Activated CD4-positive, alpha-beta T cell treated with anti-CD3 and anti-CD28 coated beads, Interleukin-2, amount 50 U/mL, for 48 hours (primary cell): ENCODE measurements at regions not wholly inside any gene's neighbourhood (a gene's known extent, or its start where the extent isn't known, plus 50 kb on each side); places are given as distances from the start of the nearest gene placed in this dataset.

ENCODE experiments used
- DNase-seq, 2 experiments: peaks; one replicate each; pipeline ENCODE4 v3.0.0-alpha.2; 2020

GRCh38 chr12:88985011-88985410 lies 367.3 kb downstream of the DUSP6 start:
- no peak for DNase-seq

- DNase-seq = no peak
These were observed 369.6 kb downstream of the DUSP6 start for GRCh38 chr12:88982694-88983093.

- no peak for DNase-seq
These were observed 375.2 kb downstream of the DUSP6 start for GRCh38 chr12:88977115-88977514.

GRCh38 chr12:88973998-88974397 lies 378.3 kb downstream of the DUSP6 start:
- DNase-seq = no peak

GRCh38 chr12:88970740-88971139 lies 381.6 kb downstream of the DUSP6 start:
- DNase-seq = no peak

- DNase-seq = no peak
These were observed 383.2 kb downstream of the DUSP6 start for GRCh38 chr12:88969127-88969526.

- no peak for DNase-seq
These were observed 380.1 kb upstream of the KITLG start for GRCh38 chr12:88960213-88960878.

GRCh38 chr12:88958946-88959345 lies 378.7 kb upstream of the KITLG start:
- DNase-seq = no peak

- DNase-seq = no peak
These were observed 377.9 kb upstream of the KITLG start for GRCh38 chr12:88958153-88958552.

GRCh38 chr12:88957358-88957757 lies 377.1 kb upstream of the KITLG start:
- DNase-seq = no peak

- DNase-seq = no peak
These were observed 375.3 kb upstream of the KITLG start for GRCh38 chr12:88955531-88955930.

GRCh38 chr12:88953029-88953586 lies 372.8 kb upstream of the KITLG start:
- no peak for DNase-seq

GRCh38 chr12:88952562-88952942 lies 372.3 kb upstream of the KITLG start:
- no peak for DNase-seq

- DNase-seq = no peak
These were observed 371.7 kb upstream of the KITLG start for GRCh38 chr12:88951860-88952561.

GRCh38 chr12:88951177-88951576 lies 370.9 kb upstream of the KITLG start:
- no peak for DNase-seq

- no peak for DNase-seq
These were observed 367.3 kb upstream of the KITLG start for GRCh38 chr12:88947486-88948043.

GRCh38 chr12:88946372-88946997 lies 366.2 kb upstream of the KITLG start:
- no peak for DNase-seq

- DNase-seq = no peak
These were observed 364.9 kb upstream of the KITLG start for GRCh38 chr12:88945051-88945732.

- DNase-seq = no peak
These were observed 364.1 kb upstream of the KITLG start for GRCh38 chr12:88944397-88944796.

- no peak for DNase-seq
These were observed 360.6 kb upstream of the KITLG start for GRCh38 chr12:88940854-88941253.

- no peak for DNase-seq
These were observed 355.6 kb upstream of the KITLG start for GRCh38 chr12:88935856-88936255.

- DNase-seq = no peak
These were observed 354.0 kb upstream of the KITLG start for GRCh38 chr12:88934163-88934747.

- no peak for DNase-seq
These were observed 352.2 kb upstream of the KITLG start for GRCh38 chr12:88932457-88932856.
